ENCODE measurements at regions not wholly inside any gene's neighbourhood (a gene's known extent, or its start where the extent isn't known, plus 50 kb on each side); places are given as distances from the start of the nearest gene placed in this dataset.

GRCh38 chr4:111722213-111722720, 423.0 kb upstream of the FAM241A start:
- no peak overlapping the region for H2BK15ac ChIP-seq (ENCODE audit: low read depth, low read length)
- no peak for DNase-seq
- H3K9ac ChIP-seq (ENCODE audit: low read depth, low read length) = no peak overlapping the region
- ChIA-PET POLR2A (ENCODE audit: unreplicated experiment) (no interaction called here), CTCF (no interaction called here)
- no peaks in the 10 kb centered on the region for H3K79me1 ChIP-seq (ENCODE audit: low read depth in 1 of 2, low read length in 2 of 2)
- no TSS peak for BruUV-seq (replicated peaks)
- H3K18ac ChIP-seq (ENCODE audit: low read depth, low read length) = no peak overlapping the region
- H2AK9ac ChIP-seq (replicated peaks; ENCODE audit: low read depth, low read length, poor library complexity) = no peak overlapping the region
- ATAC-seq (ENCODE audit: low read depth) = no peak
- dilution Hi-C loops (cut with HindIII; ENCODE audit: low sequenced_read_pairs, unreplicated experiment) = no loop called here
- H2BK20ac ChIP-seq (ENCODE audit: low read depth, low read length) = no peak overlapping the region
- H3K4me2 ChIP-seq (ENCODE audit: low read depth, low read length) = no peak overlapping the region
- H3K36me3 ChIP-seq (ENCODE audit: control insufficient read depth, insufficient read depth, low read length) = no peaks in the 10 kb centered on the region
- TF ChIP-seq MAZ (IDR thresholded peaks at IDR 0.05; ENCODE audit: borderline replicate concordance, low read depth, low read length) (no peak), NFE2L2 (IDR thresholded peaks at IDR 0.05; ENCODE audit: low read depth, low read length) (no peak), POLR2A (IDR thresholded peaks at IDR 0.05; ENCODE audit: low read depth, low read length) (no peak), BHLHE40 (IDR thresholded peaks at IDR 0.05; ENCODE audit: low read depth, low read length) (no peak), RCOR1 (IDR thresholded peaks at IDR 0.05; ENCODE audit: insufficient replicate concordance, low read length) (no peak), RFX5 (IDR thresholded peaks at IDR 0.05; ENCODE audit: low read depth, low read length) (no peak), MAFK (IDR thresholded peaks at IDR 0.05; ENCODE audit: low read depth, low read length) (no peak), MXI1 (IDR thresholded peaks at IDR 0.05; ENCODE audit: borderline replicate concordance, low read depth, low read length) (no peak), USF2 (IDR thresholded peaks at IDR 0.05; ENCODE audit: low read depth, low read length) (no peak)
- H3K9me1 ChIP-seq (ENCODE audit: insufficient read depth, low read length) = no peaks in the 10 kb centered on the region
- H3K23ac ChIP-seq (ENCODE audit: low read depth, low read length) = no peak overlapping the region
- no peak overlapping the region for H2BK5ac ChIP-seq (ENCODE audit: low read depth, low read length, poor library complexity, severe bottlenecking)
- intact Hi-C loops (cut with micrococcal nuclease) = no loop called here
- H3K56ac ChIP-seq (ENCODE audit: extremely low read depth, insufficient read depth, low read length) = no peak overlapping the region
- H3K27ac ChIP-seq (ENCODE audit: insufficient read depth, low read length) = no peak overlapping the region
- H3K4ac ChIP-seq (ENCODE audit: low read depth, low read length) = no peak overlapping the region
- H3K27me3 ChIP-seq (ENCODE audit: control insufficient read depth, insufficient read depth, low read length) = no peaks in the 10 kb centered on the region
- no peak overlapping the region for H3K14ac ChIP-seq (replicated peaks; ENCODE audit: low read depth, low read length)
- no peak overlapping the region for H2BK120ac ChIP-seq (ENCODE audit: low read depth, low read length)
- H4K20me1 ChIP-seq (ENCODE audit: insufficient read depth, low read length) = no peaks in the 10 kb centered on the region
- H4K8ac ChIP-seq (ENCODE audit: low read depth in 2 of 2, low read length in 2 of 2) = no peak overlapping the region
- no peaks in the 10 kb centered on the region for H3K4me1 ChIP-seq (ENCODE audit: control insufficient read depth, insufficient read depth, low read length)
- WGBS, 2 experiments (ENCODE audit: extremely low coverage in 2 of 2, insufficient read length in 1 of 2) = no CpG with 5 or more reads among the region's 2 CpGs
- in situ Hi-C loops (cut with MboI; ENCODE audit: low sequenced_read_pairs) = no loop called here
- H4K91ac ChIP-seq (ENCODE audit: insufficient read depth, low read depth, low read length) = no peak overlapping the region
- H2AK5ac ChIP-seq (ENCODE audit: low read depth, low read length) = no peak overlapping the region
- no peak overlapping the region for H3K4me3 ChIP-seq (ENCODE audit: insufficient read depth, low read depth, low read length)
- no peak overlapping the region for H2AFZ ChIP-seq (replicated peaks; ENCODE audit: low read length, poor library complexity)
- no peaks in the 10 kb centered on the region for H3K9me3 ChIP-seq (ENCODE audit: control insufficient read depth, insufficient read depth, low read length)
- H4K5ac ChIP-seq (ENCODE audit: low read depth, low read length) = no peak overlapping the region

Data from IMR-90 (cell line).